Endothelial cell of umbilical vein (primary cell): ENCODE measurements at regions not wholly inside any gene's neighbourhood (a gene's known extent, or its start where the extent isn't known, plus 50 kb on each side); places are given as distances from the start of the nearest gene placed in this dataset.

Source experiments
- EZH2 ChIP-seq: IDR thresholded peaks from 2 replicates; pipeline ENCODE4 v1.6.1; 2012; ENCODE audit warnings: borderline replicate concordance, low read depth, mild to moderate bottlenecking, moderate library complexity, low read length, inconsistent platforms; ENCODE audit not compliant: severe bottlenecking
- POLR2A ChIP-seq: IDR thresholded peaks from 2 replicates; pipeline ENCODE4 v1.6.1; 2012; ENCODE audit warnings: low read depth, mild to moderate bottlenecking, control low read depth, low read length
- POLR2AphosphoS5 ChIP-seq: IDR thresholded peaks from 2 replicates; pipeline ENCODE4 v1.6.1; 2012; ENCODE audit warnings: low read depth, mild to moderate bottlenecking, control low read depth, low read length, moderate library complexity; ENCODE audit not compliant: insufficient read depth
- TF ChIP-seq, protein P1 (sequence below), 2 donors: IDR thresholded peaks; 1 replicate in 1 of 2; 2 replicates in 1 of 2; pipeline ENCODE4 v1.5.1; 2011; ENCODE audit warnings: low read length in 2 of 2, mild to moderate bottlenecking in 2 of 2, moderate library complexity in 2 of 2, control low read depth in 1 of 2, inconsistent platforms in 1 of 2, low read depth in 1 of 2; ENCODE audit not compliant: insufficient read depth in 1 of 2; ENCODE audit errors: extremely low read depth in 1 of 2
- TF ChIP-seq, protein P2 (sequence below): IDR thresholded peaks from 2 replicates; pipeline ENCODE4 v1.6.1; 2011; ENCODE audit not compliant: insufficient read depth, insufficient read length

DNA sequence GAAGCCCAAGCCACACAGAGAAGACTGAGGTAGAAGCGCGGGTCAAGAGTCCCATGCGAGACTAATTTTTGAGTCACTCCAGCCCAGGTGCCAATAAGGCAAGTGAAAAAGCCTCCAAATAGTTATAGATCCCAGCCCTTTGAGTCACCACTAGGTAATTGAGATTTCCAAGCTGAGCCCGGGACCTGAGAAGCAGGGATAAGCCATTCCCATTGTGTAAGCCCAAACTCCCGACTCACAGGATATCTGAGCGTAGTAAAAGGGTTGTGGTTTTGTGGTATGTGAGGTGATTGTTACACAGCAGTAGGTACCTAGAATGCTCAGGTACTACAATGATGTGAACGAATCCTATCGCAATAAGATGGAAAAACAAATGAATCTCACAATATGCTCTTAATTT lies 560.7 kb downstream of the DSC3 start:
- TF ChIP-seq, protein P1, sequence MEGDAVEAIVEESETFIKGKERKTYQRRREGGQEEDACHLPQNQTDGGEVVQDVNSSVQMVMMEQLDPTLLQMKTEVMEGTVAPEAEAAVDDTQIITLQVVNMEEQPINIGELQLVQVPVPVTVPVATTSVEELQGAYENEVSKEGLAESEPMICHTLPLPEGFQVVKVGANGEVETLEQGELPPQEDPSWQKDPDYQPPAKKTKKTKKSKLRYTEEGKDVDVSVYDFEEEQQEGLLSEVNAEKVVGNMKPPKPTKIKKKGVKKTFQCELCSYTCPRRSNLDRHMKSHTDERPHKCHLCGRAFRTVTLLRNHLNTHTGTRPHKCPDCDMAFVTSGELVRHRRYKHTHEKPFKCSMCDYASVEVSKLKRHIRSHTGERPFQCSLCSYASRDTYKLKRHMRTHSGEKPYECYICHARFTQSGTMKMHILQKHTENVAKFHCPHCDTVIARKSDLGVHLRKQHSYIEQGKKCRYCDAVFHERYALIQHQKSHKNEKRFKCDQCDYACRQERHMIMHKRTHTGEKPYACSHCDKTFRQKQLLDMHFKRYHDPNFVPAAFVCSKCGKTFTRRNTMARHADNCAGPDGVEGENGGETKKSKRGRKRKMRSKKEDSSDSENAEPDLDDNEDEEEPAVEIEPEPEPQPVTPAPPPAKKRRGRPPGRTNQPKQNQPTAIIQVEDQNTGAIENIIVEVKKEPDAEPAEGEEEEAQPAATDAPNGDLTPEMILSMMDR (IDR thresholded peaks at IDR 0.05; ENCODE audit: extremely low read depth in 1 of 2, insufficient read depth in 1 of 2, low read depth in 1 of 2, low read length in 2 of 2): no peak
- TF ChIP-seq POLR2AphosphoS5: no peak
- TF ChIP-seq EZH2: no peak
- TF ChIP-seq, protein P2, sequence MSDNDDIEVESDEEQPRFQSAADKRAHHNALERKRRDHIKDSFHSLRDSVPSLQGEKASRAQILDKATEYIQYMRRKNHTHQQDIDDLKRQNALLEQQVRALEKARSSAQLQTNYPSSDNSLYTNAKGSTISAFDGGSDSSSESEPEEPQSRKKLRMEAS: no peak
- no peak for TF ChIP-seq POLR2A
